ENCODE measurements at regions not wholly inside any gene's neighbourhood (a gene's known extent, or its start where the extent isn't known, plus 50 kb on each side); places are given as distances from the start of the nearest gene placed in this dataset.
A peak's percentile ranks its signal among the peaks of the same experiment; 100 is the strongest.
"Not testable (repeated sequence)": the region's sequence is repeated elsewhere in the genome, so short reads cannot be mapped to it uniquely, and the experiment has no call there.

- 0 out of 2 replicates have a peak, but pooled peaks cover 3% of the 10 kb centered on the region for H3K27me3 ChIP-seq
Observed at GRCh38 chrX:125577479-125577878, 257.8 kb downstream of the TEX13C start.

GRCh38 chrX:125604448-125604847 lies 284.8 kb downstream of the TEX13C start:
- H3K27me3 ChIP-seq, result no peaks in the 10 kb centered on the region
- no peaks in the 10 kb centered on the region for H3K4me1 ChIP-seq
- H3K4me3 ChIP-seq, result no peak overlapping the region
- no peaks in the 10 kb centered on the region for H3K36me3 ChIP-seq
- H3K27ac ChIP-seq, result no peak overlapping the region
- no peak for DNase-seq
- H3K9me3 ChIP-seq (replicated peaks), result no peaks in the 10 kb centered on the region

More at GRCh38 chrX:125577479-125577878, 257.8 kb downstream of the TEX13C start:
- Histone ChIP-seq H3K36me3 (no peaks in the 10 kb centered on the region), H3K4me1 (no peaks in the 10 kb centered on the region), H3K4me3 (no peak overlapping the region), H3K27ac (no peak overlapping the region), H3K9me3 (replicated peaks) (no peaks in the 10 kb centered on the region)
- DNase-seq, result no peak

- Histone ChIP-seq H3K27me3 (no peaks in the 10 kb centered on the region), H3K36me3 (no peaks in the 10 kb centered on the region), H3K4me3 (no peak overlapping the region), H3K27ac (no peak overlapping the region), H3K4me1 (no peaks in the 10 kb centered on the region), H3K9me3 (replicated peaks) (no peaks in the 10 kb centered on the region)
- no peak for DNase-seq
Observed at GRCh38 chrX:125605145-125605544, 285.5 kb downstream of the TEX13C start.

DNA sequence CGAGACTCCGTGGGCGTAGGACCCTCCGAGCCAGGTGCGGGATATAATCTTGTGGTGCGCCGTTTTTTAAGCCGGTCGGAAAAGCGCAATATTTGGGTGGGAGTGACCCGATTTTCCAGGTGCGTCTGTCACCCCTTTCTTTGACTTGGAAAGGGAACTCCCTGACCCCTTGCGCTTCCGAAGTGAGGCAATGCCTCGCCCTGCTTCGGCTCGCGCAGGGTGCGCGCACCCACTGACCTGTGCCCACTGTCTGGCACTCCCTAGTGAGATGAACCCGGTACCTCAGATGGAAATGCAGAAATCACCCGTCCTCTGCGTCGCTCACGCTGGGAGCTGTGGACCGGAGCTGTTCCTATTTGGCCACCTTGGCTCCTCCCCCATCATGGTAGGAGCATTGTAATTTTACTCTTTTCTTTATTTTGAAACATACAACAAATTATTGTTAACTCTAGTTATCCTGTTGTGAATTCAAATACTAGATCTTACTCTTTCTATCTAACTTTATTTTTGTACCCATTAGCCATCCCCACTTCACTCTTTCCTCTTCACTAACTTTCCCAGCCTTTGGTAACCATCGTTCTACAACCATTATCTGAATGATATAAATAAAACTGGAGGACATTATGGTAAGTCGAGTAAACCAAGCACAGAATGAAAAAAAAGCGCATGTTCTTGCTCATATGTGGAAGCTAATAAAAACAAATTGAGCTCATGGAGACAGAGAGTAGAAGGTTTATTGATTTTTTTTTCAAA lies 295.1 kb downstream of the TEX13C start:
- not testable (repeated sequence) for H3K36me3 ChIP-seq; H3K4me1 ChIP-seq; H3K9me3 ChIP-seq (replicated peaks); H3K27ac ChIP-seq; H3K27me3 ChIP-seq; DNase-seq; H3K4me3 ChIP-seq

- no peak for DNase-seq
- Histone ChIP-seq H3K27ac (no peak overlapping the region), H3K4me3 (no peak overlapping the region), H3K4me1 (no peaks in the 10 kb centered on the region), H3K36me3 (no peaks in the 10 kb centered on the region), H3K27me3 (no peaks in the 10 kb centered on the region), H3K9me3 (replicated peaks) (no peaks in the 10 kb centered on the region)
Observed at GRCh38 chrX:125620715-125621587, 301.3 kb downstream of the TEX13C start.

DNA sequence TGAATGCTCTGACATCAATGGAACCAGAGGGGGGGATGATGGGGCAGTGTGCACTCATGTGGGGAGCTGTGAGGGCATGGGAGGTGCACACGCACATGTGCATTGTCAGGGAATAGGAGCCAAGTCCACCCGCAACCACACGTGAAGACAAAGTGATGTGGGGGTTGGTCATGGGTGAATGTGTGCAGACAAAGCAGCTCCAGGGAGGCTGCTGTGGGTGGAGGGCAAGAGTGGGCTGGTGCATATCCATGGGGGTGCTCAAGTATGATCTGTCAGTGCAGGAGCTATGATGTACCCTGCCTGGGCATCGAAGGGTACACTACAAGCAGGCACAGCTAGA lies 301.9 kb downstream of the TEX13C start:
- H3K9me3 ChIP-seq (replicated peaks), result no peaks in the 10 kb centered on the region
- no peak overlapping the region for H3K4me3 ChIP-seq
- no peaks in the 10 kb centered on the region for H3K36me3 ChIP-seq
- no peak overlapping the region for H3K27ac ChIP-seq
- no peaks in the 10 kb centered on the region for H3K27me3 ChIP-seq
- H3K4me1 ChIP-seq, result no peaks in the 10 kb centered on the region
- DNase-seq, result no peak

- Histone ChIP-seq H3K9me3 (replicated peaks) (no peaks in the 10 kb centered on the region), H3K4me3 (no peak overlapping the region), H3K27me3 (no peaks in the 10 kb centered on the region), H3K36me3 (no peaks in the 10 kb centered on the region), H3K4me1 (no peaks in the 10 kb centered on the region), H3K27ac (no peak overlapping the region)
- DNase-seq, result no peak
Observed at GRCh38 chrX:125622899-125623298, 303.2 kb downstream of the TEX13C start.

DNA sequence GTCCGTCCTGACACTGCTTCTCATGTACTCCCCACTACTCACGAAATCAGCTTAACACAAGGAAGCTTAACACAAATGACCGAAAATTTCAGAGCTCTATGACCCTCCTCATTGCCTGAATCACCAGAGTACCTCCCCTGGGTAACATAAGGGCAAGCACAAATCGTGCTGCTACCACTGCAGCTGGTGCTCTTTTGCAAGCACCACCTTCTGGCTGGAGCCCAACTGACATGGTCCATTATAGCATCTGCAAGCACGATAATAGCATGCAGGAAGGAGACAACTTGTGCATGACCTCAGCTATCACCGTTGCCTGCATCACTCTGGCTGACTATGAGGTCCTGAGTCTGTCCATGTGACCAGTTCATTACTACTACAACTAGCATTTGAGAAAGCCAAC lies 308.0 kb downstream of the TEX13C start:
- DNase-seq, result no peak

DNA sequence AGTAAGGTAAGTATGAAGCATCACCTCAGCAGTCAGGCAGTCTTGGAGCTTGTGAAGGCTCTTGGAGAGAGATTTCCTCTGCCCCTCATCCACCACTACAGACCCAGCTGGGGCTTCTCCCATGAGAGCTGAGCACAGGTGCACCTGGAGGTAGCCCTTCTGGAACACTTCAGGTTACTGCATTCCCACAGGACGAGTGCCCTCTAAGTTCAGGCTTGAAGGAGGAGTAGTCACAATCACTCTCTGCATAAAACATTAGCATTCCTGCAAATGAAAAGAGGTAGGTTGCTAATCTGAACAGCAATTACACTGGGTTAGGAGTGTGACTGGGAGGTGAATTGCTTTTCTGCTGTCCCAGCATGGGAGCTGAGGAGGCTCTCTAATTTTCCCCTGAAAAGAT lies 308.8 kb downstream of the TEX13C start:
- no peaks in the 10 kb centered on the region for H3K4me1 ChIP-seq

More for the DNA sequence above, 308.0 kb downstream of the TEX13C start:
- Histone ChIP-seq H3K27ac (no peak overlapping the region), H3K27me3 (no peaks in the 10 kb centered on the region), H3K9me3 (replicated peaks) (no peaks in the 10 kb centered on the region), H3K36me3 (no peaks in the 10 kb centered on the region), H3K4me1 (no peaks in the 10 kb centered on the region), H3K4me3 (no peak overlapping the region)

DNA sequence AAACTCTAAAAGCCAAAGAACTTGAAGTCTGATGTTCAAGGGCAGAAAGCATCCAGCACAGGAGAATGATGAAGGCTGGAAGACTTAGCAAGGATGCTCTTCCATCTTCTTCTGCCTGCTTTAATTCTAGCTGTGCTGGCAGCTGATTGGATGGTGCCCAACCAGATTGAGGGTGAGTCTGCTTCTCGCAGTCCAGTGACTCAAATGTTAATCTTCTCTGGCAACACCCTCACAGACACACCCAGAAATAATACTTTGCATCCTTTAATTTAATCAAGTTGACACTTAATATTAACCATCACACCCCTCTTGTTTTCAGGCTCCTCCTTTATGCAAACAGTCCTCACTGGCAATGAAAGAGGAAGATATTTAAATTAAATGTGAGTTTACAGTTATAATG lies 321.7 kb downstream of the TEX13C start:
- H3K36me3 ChIP-seq, result no peaks in the 10 kb centered on the region
- DNase-seq, result no peak
- H3K27ac ChIP-seq, result no peak overlapping the region
- H3K4me3 ChIP-seq, result no peak overlapping the region
- no peaks in the 10 kb centered on the region for H3K4me1 ChIP-seq
- H3K9me3 ChIP-seq (replicated peaks), result no peaks in the 10 kb centered on the region
- no peaks in the 10 kb centered on the region for H3K27me3 ChIP-seq

More for the DNA sequence above, 308.8 kb downstream of the TEX13C start:
- Histone ChIP-seq H3K4me3 (no peak overlapping the region), H3K27ac (no peak overlapping the region), H3K36me3 (no peaks in the 10 kb centered on the region), H3K27me3 (no peaks in the 10 kb centered on the region), H3K9me3 (replicated peaks) (no peaks in the 10 kb centered on the region)
- no peak for DNase-seq

DNA sequence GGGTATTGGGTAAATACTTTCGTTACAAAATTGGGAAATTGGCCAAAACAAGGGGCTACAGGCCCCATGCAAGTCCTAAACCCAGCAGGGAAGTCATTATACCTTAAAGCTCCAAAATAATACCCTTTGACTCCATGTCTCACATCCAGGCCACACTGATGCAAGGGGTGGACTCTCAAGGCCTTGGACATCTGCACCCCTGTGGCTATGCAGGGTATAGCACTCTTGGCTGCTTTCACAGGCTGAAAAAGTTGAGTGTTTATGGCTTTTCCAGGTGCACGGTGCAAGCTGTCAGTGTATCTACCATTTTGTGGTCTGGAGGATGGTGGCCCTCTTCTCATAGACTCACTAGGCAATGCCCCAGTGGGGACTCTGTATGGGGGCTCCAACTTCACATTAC lies 326.5 kb downstream of the TEX13C start:
- Histone ChIP-seq H3K4me3 (no peak overlapping the region), H3K27me3 (no peaks in the 10 kb centered on the region), H3K9me3 (replicated peaks) (no peaks in the 10 kb centered on the region), H3K4me1 (no peaks in the 10 kb centered on the region), H3K27ac (no peak overlapping the region), H3K36me3 (no peaks in the 10 kb centered on the region)
- peak; percentile 7 to 37 for DNase-seq

GRCh38 chrX:125651426-125651825 lies 331.8 kb downstream of the TEX13C start:
- Histone ChIP-seq H3K9me3 (replicated peaks) (no peaks in the 10 kb centered on the region), H3K36me3 (no peaks in the 10 kb centered on the region), H3K27ac (no peak overlapping the region), H3K4me3 (no peak overlapping the region), H3K4me1 (no peaks in the 10 kb centered on the region), H3K27me3 (no peaks in the 10 kb centered on the region)
- DNase-seq, result no peak

- no peak overlapping the region for H3K27ac ChIP-seq
- no peak for DNase-seq
- H3K27me3 ChIP-seq, result no peaks in the 10 kb centered on the region
- H3K9me3 ChIP-seq (replicated peaks), result no peaks in the 10 kb centered on the region
- no peaks in the 10 kb centered on the region for H3K36me3 ChIP-seq
- H3K4me3 ChIP-seq, result no peak overlapping the region
- no peaks in the 10 kb centered on the region for H3K4me1 ChIP-seq
Observed at GRCh38 chrX:125654501-125654900, 334.8 kb downstream of the TEX13C start.

- DNase-seq, result no peak
- Histone ChIP-seq H3K27ac (no peak overlapping the region), H3K27me3 (no peaks in the 10 kb centered on the region), H3K9me3 (replicated peaks) (no peaks in the 10 kb centered on the region), H3K4me1 (no peaks in the 10 kb centered on the region), H3K4me3 (no peak overlapping the region), H3K36me3 (no peaks in the 10 kb centered on the region)
Observed at GRCh38 chrX:125673758-125674157, 354.1 kb downstream of the TEX13C start.

DNA sequence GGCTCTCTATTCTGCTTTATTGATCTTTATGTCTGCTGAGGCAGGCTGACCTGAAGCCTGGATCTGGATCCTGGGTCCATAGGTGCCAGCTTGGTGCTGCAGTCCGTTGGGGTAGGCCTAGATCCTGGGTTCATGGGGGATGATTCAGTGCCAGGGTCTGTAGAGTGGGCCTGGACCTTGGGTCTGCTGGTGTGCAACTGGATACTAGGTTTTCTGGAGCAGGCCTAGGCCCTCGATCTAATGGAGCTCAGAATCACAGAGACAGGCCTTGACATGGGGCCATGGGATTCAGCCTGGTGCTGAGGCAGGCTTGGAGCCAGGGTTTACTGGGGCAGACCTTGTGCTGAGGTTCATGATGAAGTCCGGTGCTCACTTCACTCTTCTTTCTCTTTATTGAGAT lies 358.6 kb downstream of the TEX13C start:
- Histone ChIP-seq H3K9me3 (replicated peaks) (no peaks in the 10 kb centered on the region), H3K27ac (no peak overlapping the region), H3K27me3 (no peaks in the 10 kb centered on the region), H3K4me3 (no peak overlapping the region), H3K36me3 (no peaks in the 10 kb centered on the region), H3K4me1 (no peaks in the 10 kb centered on the region)
- DNase-seq, result no peak
